Smooth muscle cell (in vitro differentiated cells): ENCODE measurements at regions not wholly inside any gene's neighbourhood (a gene's known extent, or its start where the extent isn't known, plus 50 kb on each side); places are given as distances from the start of the nearest gene placed in this dataset.
"Not testable (repeated sequence)": the region's sequence is repeated elsewhere in the genome, so short reads cannot be mapped to it uniquely, and the experiment has no call there.

Experiments
- DNase-seq: peaks from one replicate; lab custom pipeline; 2025; ENCODE audit not compliant: unreplicated experiment; lab: John Stamatoyannopoulos, UW
- H2AFZ ChIP-seq: fragments of 200-600 bp; sonication (generic); 2 replicates; pipeline ENCODE4 v1.6.0; 2016; ENCODE audit warnings: antibody characterized with exemption, low read depth, mild to moderate bottlenecking
- H3F3A ChIP-seq: fragments of 200-600 bp; sonication (generic); 2 replicates; pipeline ENCODE4 v1.6.0; 2017; ENCODE audit warnings: antibody characterized with exemption, low read depth
- H3K27ac ChIP-seq: fragments of 200-600 bp; sonication (generic); 2 replicates; pipeline ENCODE4 v1.5.1; 2016; ENCODE audit warnings: low read depth, mild to moderate bottlenecking
- H3K27me3 ChIP-seq: fragments of 200-600 bp; sonication (generic); 2 replicates; pipeline ENCODE4 v1.6.1; 2016; ENCODE audit warnings: low read depth, mild to moderate bottlenecking
- H3K36me3 ChIP-seq: fragments of 200-600 bp; sonication (generic); 2 replicates; pipeline ENCODE4 v1.5.1; 2016; ENCODE audit warnings: low read depth
- H3K4me1 ChIP-seq: fragments of 200-600 bp; sonication (generic); 2 replicates; pipeline ENCODE4 v1.5.1; 2016; ENCODE audit warnings: low read depth
- H3K4me2 ChIP-seq: fragments of 200-600 bp; sonication (generic); 2 replicates; pipeline ENCODE4 v1.6.0; 2016; ENCODE audit warnings: mild to moderate bottlenecking
- H3K4me3 ChIP-seq: fragments of 200-600 bp; sonication (generic); 2 replicates; pipeline ENCODE4 v1.5.1; 2016; ENCODE audit warnings: mild to moderate bottlenecking
- H3K79me2 ChIP-seq: fragments of 200-600 bp; sonication (generic); 2 replicates; pipeline ENCODE4 v1.6.0; 2016; ENCODE audit warnings: low read depth, mild to moderate bottlenecking
- H3K9ac ChIP-seq: fragments of 200-600 bp; sonication (generic); 2 replicates; pipeline ENCODE4 v1.6.0; 2016; ENCODE audit warnings: low read depth
- H3K9me3 ChIP-seq: fragments of 200-600 bp; sonication (generic); replicated peaks from 2 replicates; pipeline ENCODE4 v1.5.1; 2016; ENCODE audit warnings: low read depth
- H4K20me1 ChIP-seq: fragments of 200-600 bp; sonication (generic); 2 replicates; pipeline ENCODE4 v1.6.0; 2016; ENCODE audit warnings: low read depth
- WGBS: methylation state at CpG from one replicate; pipeline ENCODE4 v1.1.7; 2016; ENCODE audit warnings: low lambda C conversion rate; 5-methylcytosine and 5-hydroxymethylcytosine counted together

DNA sequence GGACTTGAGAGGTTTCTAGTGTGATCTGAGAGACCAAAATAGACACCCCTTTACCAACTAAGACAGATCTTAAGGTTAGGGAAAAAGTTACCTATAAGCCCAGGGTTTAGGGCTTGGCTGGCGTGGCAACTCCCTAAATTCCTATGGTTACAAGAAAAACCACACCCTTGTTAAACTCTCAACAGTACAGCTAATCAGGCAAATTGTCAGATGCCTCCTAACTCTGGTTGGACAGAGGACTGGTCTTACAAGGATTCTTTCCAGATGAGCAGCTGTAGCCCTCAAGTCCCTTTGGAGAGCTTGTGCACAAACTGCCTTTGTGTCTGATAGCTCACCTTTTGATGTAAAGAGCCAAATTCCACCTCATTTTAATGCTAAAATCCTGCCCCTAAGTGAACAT lies 136.9 kb downstream of the BCL2L11 start:
- H3K9ac ChIP-seq, H3K4me1 ChIP-seq, H3K36me3 ChIP-seq, H3K4me3 ChIP-seq, H4K20me1 ChIP-seq, H3K79me2 ChIP-seq, DNase-seq, H2AFZ ChIP-seq, H3K4me2 ChIP-seq, H3K27me3 ChIP-seq, H3F3A ChIP-seq, H3K27ac ChIP-seq, H3K9me3 ChIP-seq: not testable (repeated sequence)
- 75% methylated on average over 1 of the region's 1 CpG for WGBS

DNA sequence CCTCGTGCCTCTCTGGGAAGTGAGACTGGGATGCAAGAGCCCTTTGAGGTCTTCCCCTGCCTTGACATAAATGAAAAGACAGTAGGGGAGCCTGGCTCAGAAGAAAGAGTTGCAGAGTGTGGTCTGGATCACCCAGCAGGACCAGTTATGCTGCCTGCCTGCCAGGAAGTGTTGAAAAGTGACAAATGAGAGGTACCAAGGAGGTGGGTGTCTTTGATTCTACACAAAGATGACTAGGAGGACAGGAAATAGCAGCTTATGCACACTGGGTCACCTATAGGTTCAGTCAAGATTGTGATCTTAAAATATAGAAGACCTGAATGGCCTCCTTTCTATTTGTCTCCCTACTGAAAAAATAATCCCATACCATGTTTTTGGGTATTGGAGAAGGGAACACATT lies 137.6 kb downstream of the BCL2L11 start:
- H3K27ac ChIP-seq, H3K79me2 ChIP-seq, H3K27me3 ChIP-seq, DNase-seq, H3F3A ChIP-seq, H4K20me1 ChIP-seq, H3K36me3 ChIP-seq, H3K9me3 ChIP-seq, H3K9ac ChIP-seq, H3K4me1 ChIP-seq, H3K4me3 ChIP-seq, H2AFZ ChIP-seq, H3K4me2 ChIP-seq: not testable (repeated sequence)
- WGBS: 71% methylated on average over 1 of the region's 1 CpG

DNA sequence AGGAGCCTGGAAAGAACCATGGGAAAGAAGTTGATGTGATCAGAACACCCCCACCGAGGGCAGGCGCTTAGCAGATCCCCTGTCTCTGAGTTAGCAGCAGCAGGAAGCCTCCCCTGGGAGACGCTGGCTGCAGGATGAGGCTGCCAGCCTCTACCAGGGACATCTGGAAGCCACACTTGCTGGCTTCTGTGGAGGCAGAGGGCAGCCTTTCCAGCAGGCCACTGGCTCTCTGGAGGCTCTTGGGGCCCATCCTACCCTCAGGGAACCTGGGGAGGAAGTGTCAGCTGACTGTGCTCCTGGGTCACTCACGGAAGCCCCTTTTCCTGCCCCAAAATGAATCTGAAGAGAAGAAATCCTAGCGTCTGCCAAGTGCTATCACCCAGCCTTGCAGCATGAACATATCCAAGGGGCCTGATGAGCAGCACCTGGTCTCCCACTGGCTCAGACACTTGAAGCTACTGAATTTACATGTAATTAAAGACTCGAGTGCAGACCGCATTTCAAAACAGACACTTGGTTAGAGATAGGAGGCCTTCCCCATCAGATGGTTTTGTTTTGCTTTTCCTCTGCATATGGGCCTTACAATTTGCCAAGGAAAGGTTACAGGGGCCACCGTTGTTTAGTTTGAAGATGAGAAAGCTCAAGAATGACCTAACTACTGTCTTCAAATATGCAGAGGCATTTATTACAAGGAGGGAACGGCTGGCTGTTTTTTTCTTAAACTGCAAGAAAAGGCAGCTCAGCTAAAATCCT lies 142.1 kb downstream of the BCL2L11 start:
- H3K4me3 ChIP-seq, H3K36me3 ChIP-seq, H3F3A ChIP-seq, H3K4me1 ChIP-seq, DNase-seq, H3K27me3 ChIP-seq, H3K79me2 ChIP-seq, H2AFZ ChIP-seq, H3K9me3 ChIP-seq, H3K4me2 ChIP-seq, H3K27ac ChIP-seq, H4K20me1 ChIP-seq, H3K9ac ChIP-seq: not testable (repeated sequence)
- 68% methylated on average over 7 of the region's 9 CpGs for WGBS

DNA sequence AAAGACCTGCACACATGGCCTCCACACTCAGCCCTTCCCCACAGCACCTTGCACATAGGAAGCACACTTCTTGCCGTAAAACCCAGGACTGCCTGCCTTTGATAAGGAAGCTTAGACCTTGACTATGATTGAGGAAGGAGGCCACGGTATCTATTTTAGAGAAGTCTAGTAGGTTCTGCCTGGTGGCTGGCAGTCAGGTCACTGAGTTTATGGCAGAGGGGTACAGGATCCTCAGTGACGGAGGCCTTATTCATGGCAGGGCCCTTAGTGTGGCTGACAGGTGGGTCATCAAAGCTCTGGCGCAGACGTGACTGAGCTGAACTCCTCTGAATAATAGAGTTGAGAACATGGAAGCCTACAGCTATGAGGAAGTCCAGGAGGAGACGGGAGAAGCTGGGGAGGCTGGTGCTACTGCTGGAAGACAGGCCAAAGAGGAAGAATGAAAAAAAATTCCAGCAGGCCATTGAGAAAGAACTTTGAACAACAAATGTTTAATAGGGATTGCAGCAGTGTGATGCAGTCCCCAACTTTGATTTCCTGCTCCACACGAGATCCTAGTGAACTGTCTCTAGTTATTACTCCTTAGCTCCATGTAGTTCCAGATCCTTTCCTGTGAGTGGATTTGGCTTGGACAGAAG lies 142.8 kb downstream of the BCL2L11 start:
- not testable (repeated sequence) for H3K36me3 ChIP-seq, H3K9ac ChIP-seq, H3K4me3 ChIP-seq, H3K4me1 ChIP-seq, H4K20me1 ChIP-seq, H3K79me2 ChIP-seq, H3K27me3 ChIP-seq, H2AFZ ChIP-seq, H3K27ac ChIP-seq, H3F3A ChIP-seq, DNase-seq, H3K4me2 ChIP-seq, H3K9me3 ChIP-seq
- WGBS: no CpG with 5 or more reads among the region's 7 CpGs

DNA sequence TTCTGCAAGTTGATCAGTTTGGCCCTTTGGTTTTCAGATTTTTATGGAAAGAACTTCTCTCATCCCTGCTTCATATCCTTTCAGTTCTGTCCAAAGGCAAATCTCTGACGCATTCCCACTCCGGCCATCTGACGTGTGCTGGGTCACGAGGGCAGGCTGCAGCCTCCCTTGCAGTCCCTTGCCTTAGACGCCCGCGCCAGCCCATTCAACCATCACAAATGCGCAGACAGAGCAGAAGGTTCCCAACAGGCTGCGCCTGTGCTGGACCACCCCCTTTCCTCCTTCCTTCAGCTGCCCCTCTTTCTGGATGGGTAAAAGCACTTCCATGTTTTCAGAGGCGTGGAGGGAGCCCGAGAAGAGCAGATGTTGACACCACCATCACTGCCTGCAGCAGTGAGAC lies 144.2 kb downstream of the BCL2L11 start:
- 97% methylated on average over 9 of the region's 11 CpGs for WGBS
- H3F3A ChIP-seq, DNase-seq, H3K4me3 ChIP-seq, H3K79me2 ChIP-seq, H3K9ac ChIP-seq, H2AFZ ChIP-seq, H3K4me2 ChIP-seq, H4K20me1 ChIP-seq, H3K4me1 ChIP-seq, H3K27me3 ChIP-seq, H3K27ac ChIP-seq, H3K36me3 ChIP-seq, H3K9me3 ChIP-seq: not testable (repeated sequence)

DNA sequence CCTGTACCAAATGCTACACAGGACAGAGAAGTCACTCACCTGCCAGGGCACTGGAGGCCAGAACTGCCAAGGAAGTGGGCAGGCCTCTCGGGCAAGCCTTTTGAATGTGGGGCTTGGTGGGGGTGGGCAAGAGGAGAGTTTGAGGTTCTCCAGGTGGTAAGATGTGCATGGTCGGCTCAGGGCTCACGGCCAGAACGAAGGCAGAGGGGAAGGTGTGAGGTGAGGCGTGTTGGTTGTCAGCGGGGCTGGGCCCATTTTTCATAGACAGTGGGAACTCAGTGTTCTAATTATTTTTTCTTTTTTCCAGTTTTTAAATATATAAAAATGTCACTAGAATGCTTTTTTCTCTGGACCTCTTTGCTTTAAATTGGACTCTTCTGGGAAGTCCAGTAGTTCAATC lies 145.8 kb downstream of the BCL2L11 start:
- not testable (repeated sequence) for H4K20me1 ChIP-seq, H2AFZ ChIP-seq, H3K4me3 ChIP-seq, H3K36me3 ChIP-seq, H3K9ac ChIP-seq, H3K79me2 ChIP-seq, DNase-seq, H3K27me3 ChIP-seq, H3K4me1 ChIP-seq, H3F3A ChIP-seq, H3K9me3 ChIP-seq, H3K4me2 ChIP-seq, H3K27ac ChIP-seq
- 99% methylated on average over 6 of the region's 6 CpGs for WGBS

DNA sequence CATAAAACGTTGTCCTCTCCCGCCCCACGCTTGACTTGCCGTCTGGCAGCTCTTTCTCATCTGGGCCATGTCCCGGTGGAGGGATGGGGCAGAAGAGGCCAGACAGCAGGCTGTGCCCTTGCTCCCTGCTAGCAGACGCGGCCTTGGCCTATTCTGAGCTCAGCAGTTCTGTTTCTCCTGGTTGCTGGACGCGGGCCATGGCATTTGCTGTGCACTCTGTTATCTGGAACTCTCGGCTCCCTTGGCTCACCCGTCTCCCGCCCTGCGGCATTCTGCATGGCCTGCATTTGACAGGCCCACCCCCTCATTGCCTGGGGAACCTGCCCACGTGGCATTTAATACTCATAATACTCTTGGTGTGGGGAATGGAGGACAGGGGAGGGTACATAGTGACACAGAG lies 146.3 kb downstream of the BCL2L11 start:
- not testable (repeated sequence) for DNase-seq
- WGBS: 84% methylated on average over 14 of the region's 14 CpGs

DNA sequence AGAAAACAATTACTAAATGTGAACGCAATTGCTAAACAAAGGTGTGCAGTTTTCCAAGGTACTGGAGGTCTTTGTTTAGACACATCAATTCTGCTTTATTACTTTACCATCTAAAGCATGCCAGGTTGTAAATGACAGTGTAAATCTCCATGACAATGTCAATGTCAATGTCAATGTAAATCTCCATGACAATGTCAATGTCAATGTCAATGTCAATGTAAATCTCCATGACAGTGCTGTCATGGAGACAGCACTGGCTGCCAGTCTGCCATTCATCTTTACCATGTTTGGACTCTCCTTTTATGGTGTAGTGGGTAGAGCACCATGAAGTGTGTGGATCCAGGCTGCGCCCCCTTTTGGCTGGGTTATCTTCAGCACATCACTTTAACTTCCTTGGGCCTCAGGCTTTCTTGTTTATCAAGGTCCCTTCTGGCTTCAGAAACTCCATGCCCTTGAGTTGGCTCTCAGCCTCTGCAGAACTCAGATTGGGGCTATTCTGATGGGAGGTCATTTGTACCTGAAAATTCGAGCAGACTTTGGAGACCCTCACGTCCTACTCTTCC lies 149.1 kb downstream of the BCL2L11 start:
- H3K9me3 ChIP-seq, H3F3A ChIP-seq, H3K4me1 ChIP-seq, H3K9ac ChIP-seq, DNase-seq, H3K79me2 ChIP-seq, H3K27ac ChIP-seq, H3K4me3 ChIP-seq, H3K36me3 ChIP-seq, H3K27me3 ChIP-seq, H2AFZ ChIP-seq, H4K20me1 ChIP-seq, H3K4me2 ChIP-seq: not testable (repeated sequence)
- no CpG with 5 or more reads among the region's 4 CpGs for WGBS

More for the DNA sequence above, 146.3 kb downstream of the BCL2L11 start:
- H3K27me3 ChIP-seq, H3K36me3 ChIP-seq, H3K79me2 ChIP-seq, H3F3A ChIP-seq, H2AFZ ChIP-seq, H3K27ac ChIP-seq, H3K4me1 ChIP-seq, H4K20me1 ChIP-seq, H3K9ac ChIP-seq, H3K9me3 ChIP-seq, H3K4me2 ChIP-seq, H3K4me3 ChIP-seq: not testable (repeated sequence)
